HG02884 (cell line): ENCODE measurements at regions not wholly inside any gene's neighbourhood (a gene's known extent, or its start where the extent isn't known, plus 50 kb on each side); places are given as distances from the start of the nearest gene placed in this dataset.

ENCODE experiments used
- ATAC-seq: cut with Tn5 transposase; IDR thresholded peaks from one replicate; pipeline ENCODE4 v1.9.1; 2021; ENCODE audit warnings: mild to moderate bottlenecking, moderate library complexity; ENCODE audit not compliant: unreplicated experiment

- ATAC-seq = no peak
Measured at GRCh38 chr20:4070323-4071177, 55.2 kb upstream of the RNF24 start.

- no peak for ATAC-seq
Measured at GRCh38 chr20:4069751-4070150, 54.4 kb upstream of the RNF24 start.

- no peak for ATAC-seq
Measured at GRCh38 chr20:4068708-4069107, 53.4 kb upstream of the RNF24 start.

GRCh38 chr20:4067600-4068261, 52.4 kb upstream of the RNF24 start:
- no peak for ATAC-seq

GRCh38 chr20:4066551-4066950, 51.2 kb upstream of the RNF24 start:
- no peak for ATAC-seq

GRCh38 chr20:4065391-4065844, 50.1 kb upstream of the RNF24 start:
- ATAC-seq = no peak
